ENCODE measurements at regions not wholly inside any gene's neighbourhood (a gene's known extent, or its start where the extent isn't known, plus 50 kb on each side); places are given as distances from the start of the nearest gene placed in this dataset.
"Not testable (repeated sequence)": the region's sequence is repeated elsewhere in the genome, so short reads cannot be mapped to it uniquely, and the experiment has no call there.

GRCh38 chr7:76897007-76897406 is 135.2 kb downstream of the SPDYE17 start:
- not testable (repeated sequence) for TF ChIP-seq POLR2AphosphoS5, CTCF (IDR thresholded peaks at IDR 0.05)
